ENCODE measurements at regions not wholly inside any gene's neighbourhood (a gene's known extent, or its start where the extent isn't known, plus 50 kb on each side); places are given as distances from the start of the nearest gene placed in this dataset.

DNA sequence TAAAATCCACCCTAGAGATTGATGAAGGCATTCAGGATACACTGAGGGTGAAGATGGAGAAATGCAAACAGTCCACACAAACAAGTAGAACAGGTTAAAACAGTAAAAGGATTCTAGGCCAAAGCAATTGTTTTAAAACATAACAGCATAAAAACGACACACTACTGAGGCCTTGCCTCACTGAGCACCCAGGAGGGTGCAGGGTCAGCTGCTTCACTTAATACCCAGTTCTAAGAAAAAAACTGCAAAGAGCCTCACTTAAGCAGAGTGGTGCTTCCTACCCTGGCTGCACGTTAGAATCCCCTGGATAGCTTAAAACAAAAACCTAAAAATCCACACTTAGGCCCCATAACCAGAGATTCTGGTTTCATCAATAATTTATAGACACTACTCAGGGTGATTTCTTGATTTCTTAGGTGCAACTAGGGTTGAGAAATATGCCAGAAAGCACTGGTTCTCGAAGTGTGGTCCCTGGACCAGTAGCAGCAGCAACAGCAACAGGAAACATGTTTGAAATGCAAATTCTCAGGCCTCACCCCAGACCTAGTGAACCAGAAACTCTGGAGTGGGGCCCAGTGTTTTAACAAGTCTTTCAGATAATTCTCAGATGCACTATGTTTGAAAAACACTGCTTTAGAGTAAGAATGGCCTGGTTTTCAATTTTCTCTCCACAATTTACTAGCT, 279.1 kb downstream of the ZEB2 start:
- no peak for DNase-seq

- DNase-seq, result no peak
Observed at GRCh38 chr2:144239726-144240125, 280.2 kb downstream of the ZEB2 start.

DNA sequence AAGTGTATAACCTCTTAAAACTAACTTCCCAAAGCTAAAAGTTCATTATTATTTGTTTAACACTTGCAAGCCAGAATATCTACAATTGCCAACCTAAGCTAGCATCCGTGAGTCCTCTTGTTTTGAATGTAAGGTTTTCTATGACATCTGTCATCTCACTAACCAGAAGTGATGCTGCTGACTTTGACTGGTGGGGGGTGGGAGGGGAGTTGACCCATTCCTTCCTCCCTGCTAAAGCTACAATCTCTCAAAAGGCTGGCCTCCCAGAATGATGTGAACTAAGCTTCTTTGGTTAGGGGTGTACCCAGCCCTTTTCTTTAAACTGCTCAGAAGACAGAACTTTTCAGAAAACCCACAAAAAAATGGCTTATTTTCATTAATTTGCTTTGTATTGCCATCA, 280.6 kb downstream of the ZEB2 start:
- no peak for DNase-seq

DNA sequence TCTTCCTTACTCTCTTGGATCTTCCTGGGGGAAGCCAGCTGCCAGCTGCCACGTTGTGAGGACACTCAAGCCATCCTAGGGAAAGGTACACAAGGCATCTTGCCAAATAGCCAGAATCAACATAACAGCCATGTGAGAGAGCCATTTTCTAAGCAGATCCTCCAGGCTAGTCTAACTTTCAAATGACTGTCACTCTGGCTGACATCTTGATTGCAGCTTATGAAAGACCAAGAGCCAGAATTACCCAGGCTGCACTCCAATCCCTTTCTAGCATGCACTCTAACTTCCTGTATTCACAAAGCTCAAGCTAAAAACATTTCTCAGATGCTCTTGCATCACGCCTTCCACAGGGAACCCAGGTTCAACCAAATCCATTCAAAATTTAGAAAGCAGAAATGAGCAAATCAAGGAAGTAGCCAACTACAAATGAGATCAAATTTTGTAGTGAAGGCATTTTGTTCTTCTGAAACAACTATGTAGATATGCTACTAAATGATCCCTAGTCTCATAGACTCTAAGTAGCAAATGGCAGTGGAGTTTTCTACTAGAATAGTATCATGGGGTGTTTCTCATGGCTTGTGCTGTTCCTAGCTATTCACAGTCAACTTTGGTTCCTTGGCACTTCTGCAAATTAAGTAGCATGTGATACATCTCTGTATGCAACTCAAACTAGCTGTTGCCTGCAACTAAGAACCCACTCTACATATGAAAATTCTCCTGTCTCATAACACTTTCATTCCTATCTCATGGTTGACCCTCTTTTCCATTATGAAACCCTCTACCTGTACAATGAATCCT, 281.9 kb downstream of the ZEB2 start:
- peak; percentile 20 for DNase-seq

DNA sequence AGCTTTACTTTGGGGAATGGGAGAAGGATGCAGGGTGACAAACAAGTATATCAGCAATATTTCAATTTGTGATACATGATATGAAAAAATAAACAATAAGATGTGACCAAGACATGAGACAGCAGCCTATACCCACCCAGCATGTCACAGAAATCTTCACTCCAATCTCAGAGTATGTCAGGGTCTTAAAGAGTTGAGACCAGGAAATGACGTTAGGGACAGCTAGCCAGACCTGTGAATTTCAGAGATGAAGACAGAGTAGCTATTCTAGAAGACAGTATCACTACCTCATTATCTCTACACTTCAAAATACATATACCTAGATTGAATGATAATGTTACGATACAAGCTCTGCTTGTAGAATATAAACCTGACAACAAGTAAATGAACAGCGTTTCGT, 282.8 kb downstream of the ZEB2 start:
- no peak for DNase-seq

GRCh38 chr2:144235050-144235449, 284.9 kb downstream of the ZEB2 start:
- DNase-seq, result no peak

DNA sequence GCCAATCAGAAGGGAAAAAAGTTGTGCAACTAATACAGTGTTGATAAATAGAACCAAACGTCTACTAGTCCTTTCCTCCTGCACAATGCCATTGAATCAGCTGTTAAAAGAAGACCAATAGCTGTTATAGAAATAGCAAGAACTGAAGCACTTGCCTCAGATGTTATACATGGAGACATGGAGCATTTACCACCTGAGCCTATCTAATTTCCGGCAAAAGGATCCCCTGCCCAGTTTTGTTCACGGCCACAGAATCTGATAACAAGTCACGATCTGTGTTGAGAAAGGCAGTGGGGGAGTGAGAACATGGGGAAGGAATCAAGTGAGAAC, 285.4 kb downstream of the ZEB2 start:
- no peak for DNase-seq

- no peak for DNase-seq
Observed at GRCh38 chr2:144233733-144234541, 286.0 kb downstream of the ZEB2 start.

GRCh38 chr2:144233317-144233716, 286.6 kb downstream of the ZEB2 start:
- DNase-seq, result no peak

DNA sequence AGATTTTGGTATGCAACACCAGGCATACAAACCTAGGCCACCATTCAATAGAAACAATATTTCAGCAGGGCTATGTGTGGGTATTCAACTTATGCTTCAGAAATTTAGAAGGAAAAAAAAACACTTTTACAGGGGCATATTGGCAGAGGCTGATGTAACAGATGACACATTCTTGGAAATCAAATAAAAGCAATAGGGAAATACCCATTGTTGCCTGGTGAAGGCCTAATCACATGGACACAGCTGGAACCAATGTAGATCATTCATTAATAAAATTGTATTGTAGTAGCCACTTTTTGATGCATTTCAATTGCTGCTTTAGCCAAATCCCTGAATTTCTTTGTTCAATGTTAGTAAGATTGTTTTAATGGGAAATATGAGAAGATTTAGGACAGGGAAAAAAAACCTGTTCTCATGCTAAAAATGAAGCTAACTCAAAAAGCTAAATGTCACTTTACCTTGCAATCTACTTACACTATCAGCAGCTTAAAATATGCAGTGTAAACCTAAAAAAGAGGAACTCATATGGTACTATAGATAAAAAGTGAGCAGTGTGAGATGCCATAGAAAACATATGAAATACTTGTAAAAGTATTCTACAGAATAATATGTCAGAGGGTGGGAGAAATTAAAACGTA, 289.4 kb downstream of the ZEB2 start:
- no peak for DNase-seq

DNA sequence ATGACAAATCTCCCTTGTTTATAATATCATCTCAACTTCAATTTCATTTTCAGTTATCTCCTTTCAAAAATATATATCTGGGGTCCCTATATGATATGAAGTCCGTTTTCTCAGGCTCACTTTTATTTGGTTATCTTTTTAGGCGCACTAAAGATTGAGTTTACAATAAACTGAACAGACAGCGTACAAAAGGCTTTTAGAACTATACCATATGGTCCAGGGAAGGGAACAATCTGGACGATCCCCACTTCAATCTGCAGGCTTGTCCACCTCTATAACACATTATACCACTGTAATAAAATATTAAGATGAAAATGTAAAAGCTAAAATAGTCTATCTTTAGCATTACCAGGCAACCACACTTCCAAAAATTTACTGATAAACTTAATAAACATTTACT, 289.9 kb downstream of the ZEB2 start:
- DNase-seq, result no peak

GRCh38 chr2:144229296-144229695, 290.6 kb downstream of the ZEB2 start:
- no peak for DNase-seq

GRCh38 chr2:144227427-144228105, 292.4 kb downstream of the ZEB2 start:
- DNase-seq, result no peak

DNA sequence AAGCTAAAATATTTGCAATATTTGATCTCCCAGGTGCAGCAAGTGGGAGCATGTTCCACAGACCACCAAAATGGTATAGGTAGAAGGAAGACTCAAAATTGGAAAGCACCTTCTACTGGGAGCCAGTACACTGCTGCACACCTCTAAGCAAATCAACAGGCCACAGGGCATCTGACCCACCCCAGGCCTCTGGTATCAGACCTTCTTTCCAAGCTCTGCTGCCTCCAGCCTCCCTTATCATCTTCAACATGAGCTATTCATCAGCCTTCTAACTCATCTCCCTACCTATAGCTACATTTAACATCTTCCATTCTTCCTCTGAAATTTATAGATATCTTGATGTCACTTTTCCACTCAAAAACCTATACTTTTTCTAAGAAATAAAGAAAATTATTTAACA, 294.8 kb downstream of the ZEB2 start:
- no peak for DNase-seq

DNA sequence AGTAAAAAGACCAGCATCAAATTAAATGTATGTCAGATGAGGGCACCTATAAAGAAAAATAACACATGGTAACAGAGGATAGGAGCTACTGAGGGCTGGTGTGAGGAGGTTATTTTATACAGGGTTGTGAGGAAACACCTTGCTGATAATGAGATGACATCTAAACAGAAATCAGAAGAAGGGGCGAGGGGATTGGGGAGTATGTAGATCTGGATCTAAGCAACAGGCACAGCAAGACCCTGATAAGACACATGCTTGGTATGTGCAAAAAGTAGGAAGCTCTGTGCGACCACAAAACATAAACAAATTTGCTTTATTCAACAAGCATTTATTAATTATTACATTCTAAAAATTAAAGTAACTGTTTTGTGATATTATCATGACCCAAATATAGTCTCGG, 295.4 kb downstream of the ZEB2 start:
- DNase-seq, result no peak

GRCh38 chr2:144219979-144220378, 299.9 kb downstream of the ZEB2 start:
- DNase-seq, result no peak

DNA sequence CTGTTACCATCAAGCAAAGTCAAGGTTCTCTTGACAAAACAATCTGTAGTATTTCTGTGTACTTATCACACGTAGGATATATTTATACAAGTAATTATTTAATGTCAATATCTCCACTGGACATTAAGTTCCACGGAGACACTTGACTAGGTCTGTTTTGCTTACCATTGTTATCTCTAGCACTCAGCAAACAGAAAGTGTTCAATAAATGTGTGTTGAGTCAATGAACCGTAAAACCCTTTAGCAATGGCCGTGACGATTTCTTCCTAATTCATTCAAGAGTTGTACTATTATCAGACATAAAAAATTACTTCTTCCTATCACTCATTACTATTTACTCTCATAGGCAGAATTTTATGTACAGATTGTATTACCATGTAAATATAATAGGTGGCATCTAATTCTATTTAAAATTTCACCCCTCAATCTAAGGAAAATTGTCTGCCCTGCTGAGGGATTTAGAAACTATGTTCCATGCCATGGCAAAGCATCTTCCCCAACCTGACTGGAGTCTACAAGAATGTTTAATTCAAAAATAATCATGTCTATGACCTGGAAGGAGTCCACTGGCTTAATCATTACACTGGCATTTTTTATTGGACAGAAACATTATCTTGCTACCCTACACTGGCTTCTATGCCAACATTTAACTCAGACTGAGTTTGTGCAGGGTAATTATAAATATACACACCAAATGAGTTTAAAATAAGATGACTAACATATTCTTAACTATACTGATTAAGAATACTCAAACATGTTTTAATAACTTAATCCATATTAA, 301.9 kb downstream of the ZEB2 start:
- peak; percentile 85 for DNase-seq

DNA sequence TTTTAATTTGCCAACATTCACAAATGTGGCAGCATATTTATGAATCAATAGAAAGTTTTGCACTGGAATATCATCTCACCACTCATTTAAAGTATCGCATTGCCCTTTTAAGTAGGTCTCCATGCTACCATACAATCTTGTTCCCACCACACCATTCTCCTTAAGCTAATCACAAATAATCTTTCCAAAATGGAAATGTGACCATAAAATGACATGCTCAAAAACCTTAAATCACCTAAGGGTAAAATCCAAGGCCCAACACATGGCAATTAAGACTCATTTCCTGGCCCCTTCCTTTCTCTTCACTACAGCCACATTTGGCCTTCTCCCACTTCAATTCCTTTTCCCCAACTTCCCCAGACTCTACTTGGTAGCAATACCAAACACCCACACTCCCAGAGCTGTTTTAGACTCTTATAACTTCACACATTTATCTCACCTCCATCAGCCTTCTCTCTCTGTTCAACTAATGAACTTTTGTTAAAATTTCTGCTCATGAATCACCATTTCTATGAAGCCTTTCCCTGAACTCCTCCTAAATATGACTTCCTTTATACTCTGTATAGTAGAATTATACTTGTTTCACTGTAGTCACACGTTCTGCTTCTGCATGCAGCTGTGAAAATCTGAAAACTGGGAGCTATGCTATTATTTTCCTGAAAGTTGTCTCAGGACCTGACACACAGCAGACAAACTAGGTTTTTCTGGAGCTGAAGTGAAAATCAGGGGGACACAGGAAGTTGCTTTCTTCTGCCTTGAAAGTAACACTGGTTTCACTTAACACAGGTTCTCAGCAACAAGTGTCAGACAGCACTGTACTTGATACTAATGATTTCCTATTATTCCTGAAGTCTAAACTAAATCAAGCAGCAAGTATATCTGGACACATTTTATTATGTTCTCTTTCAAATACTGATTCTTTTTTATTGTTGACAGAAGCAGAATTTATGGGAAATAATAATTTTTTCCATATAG, 303.9 kb downstream of the ZEB2 start:
- DNase-seq, result no peak

- no peak for DNase-seq
Observed at GRCh38 chr2:144215207-144215606, 304.7 kb downstream of the ZEB2 start.

DNA sequence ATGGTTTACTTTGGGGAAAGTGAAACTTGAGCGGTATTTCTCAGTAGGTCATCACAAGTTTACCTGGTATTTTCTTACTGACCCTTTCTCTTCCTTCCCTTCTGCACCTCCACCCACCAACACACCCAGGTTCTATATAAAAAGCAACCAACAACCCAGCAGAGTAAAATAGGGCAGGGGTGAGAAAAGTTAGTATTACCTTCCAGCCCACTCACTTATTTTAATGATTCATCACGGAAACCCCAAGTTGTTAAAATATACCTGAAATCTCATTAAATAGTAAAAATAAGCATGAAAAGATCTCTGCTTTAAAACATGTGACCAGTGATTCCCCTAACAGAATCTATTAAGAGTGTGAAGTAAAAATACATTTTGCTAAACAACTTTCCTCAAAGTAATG, 306.1 kb downstream of the ZEB2 start:
- DNase-seq, result no peak

- no peak for DNase-seq
Observed at GRCh38 chr2:144211826-144212225, 308.1 kb downstream of the ZEB2 start.

Measured in NCI-H774 (cell line).